OCI-LY1 (cell line): ENCODE measurements at regions not wholly inside any gene's neighbourhood (a gene's known extent, or its start where the extent isn't known, plus 50 kb on each side); places are given as distances from the start of the nearest gene placed in this dataset.

ENCODE experiments used
- H2AFZ ChIP-seq: fragments of 200-600 bp; sonication (generic), shearing (Covaris generic); 2 replicates; pipeline ENCODE4 v1.6.0; 2014; ENCODE audit warnings: antibody characterized with exemption, mild to moderate bottlenecking, low read length
- H3F3A ChIP-seq: fragments of 200-600 bp; sonication (generic), shearing (Covaris generic); 2 replicates; pipeline ENCODE4 v1.6.0; 2014; ENCODE audit warnings: mild to moderate bottlenecking, antibody characterized with exemption, low read length, moderate library complexity; ENCODE audit not compliant: insufficient read depth
- H3K27ac ChIP-seq: fragments of 200-600 bp; sonication (generic); 2 replicates; pipeline ENCODE4 v1.5.1; 2014; ENCODE audit warnings: low read length, mixed run types, mild to moderate bottlenecking, low read depth; ENCODE audit not compliant: poor library complexity, severe bottlenecking
- H3K27me3 ChIP-seq: fragments of 200-600 bp; sonication (generic); 2 replicates; pipeline ENCODE4 v1.6.0; 2014; ENCODE audit warnings: antibody characterized with exemption, mild to moderate bottlenecking, low read length, moderate library complexity; ENCODE audit not compliant: insufficient read depth
- H3K36me3 ChIP-seq: fragments of 200-600 bp; sonication (generic); 2 replicates; pipeline ENCODE4 v1.6.1; 2014; ENCODE audit warnings: mild to moderate bottlenecking, antibody characterized with exemption, low read length, moderate library complexity, mixed read lengths; ENCODE audit not compliant: insufficient read depth
- H3K4me1 ChIP-seq: fragments of 200-600 bp; sonication (generic); 2 replicates; pipeline ENCODE4 v1.5.1; 2014; ENCODE audit warnings: mild to moderate bottlenecking, low read length, moderate library complexity; ENCODE audit not compliant: insufficient read depth, severe bottlenecking
- H3K4me2 ChIP-seq: fragments of 200-600 bp; sonication (generic), shearing (Covaris generic); 2 replicates; pipeline ENCODE4 v1.6.1; 2014; ENCODE audit warnings: low read length
- H3K4me3 ChIP-seq: fragments of 200-600 bp; sonication (generic); 2 replicates; pipeline ENCODE4 v1.5.1; 2014; ENCODE audit warnings: low read length, low read depth, mild to moderate bottlenecking, mixed read lengths; ENCODE audit not compliant: poor library complexity, severe bottlenecking
- H3K79me2 ChIP-seq: fragments of 200-600 bp; shearing (Covaris generic); 2 replicates; pipeline ENCODE4 v1.6.1; 2016; ENCODE audit warnings: mixed run types, low read length, mixed read lengths; ENCODE audit not compliant: insufficient read depth
- H3K9ac ChIP-seq: fragments of 200-600 bp; sonication (generic), shearing (Covaris generic); 2 replicates; pipeline ENCODE4 v1.6.1; 2014; ENCODE audit warnings: mild to moderate bottlenecking, low read length, mixed read lengths
- H3K9me2 ChIP-seq: fragments of 200-600 bp; sonication (generic), shearing (Covaris generic); 2 replicates; pipeline ENCODE4 v1.6.1; 2014; ENCODE audit warnings: low read depth, mild to moderate bottlenecking, low read length, mixed read lengths
- H3K9me3 ChIP-seq: fragments of 200-600 bp; shearing (Covaris generic); 2 replicates; pipeline ENCODE4 v1.6.1; 2014; ENCODE audit warnings: low read length, mixed read lengths
- H4K20me1 ChIP-seq: fragments of 200-600 bp; sonication (generic), shearing (Covaris generic); 2 replicates; pipeline ENCODE4 v1.6.0; 2016; ENCODE audit warnings: mild to moderate bottlenecking, low read length; ENCODE audit not compliant: insufficient read depth
- CTCF ChIP-seq: fragments of 200-600 bp; sonication (generic), shearing (Covaris generic); IDR thresholded peaks from 2 replicates; pipeline ENCODE4 v1.5.1; 2017; ENCODE audit warnings: mild to moderate bottlenecking, antibody characterized with exemption, low read length, moderate library complexity, mixed read lengths
- EZH2 ChIP-seq: fragments of 200-600 bp; sonication (generic), shearing (Covaris generic); IDR thresholded peaks from 2 replicates; pipeline ENCODE4 v1.8.0; 2017; ENCODE audit warnings: borderline replicate concordance, mixed run types, mild to moderate bottlenecking, antibody characterized with exemption, low read length, moderate library complexity, mixed read lengths

DNA sequence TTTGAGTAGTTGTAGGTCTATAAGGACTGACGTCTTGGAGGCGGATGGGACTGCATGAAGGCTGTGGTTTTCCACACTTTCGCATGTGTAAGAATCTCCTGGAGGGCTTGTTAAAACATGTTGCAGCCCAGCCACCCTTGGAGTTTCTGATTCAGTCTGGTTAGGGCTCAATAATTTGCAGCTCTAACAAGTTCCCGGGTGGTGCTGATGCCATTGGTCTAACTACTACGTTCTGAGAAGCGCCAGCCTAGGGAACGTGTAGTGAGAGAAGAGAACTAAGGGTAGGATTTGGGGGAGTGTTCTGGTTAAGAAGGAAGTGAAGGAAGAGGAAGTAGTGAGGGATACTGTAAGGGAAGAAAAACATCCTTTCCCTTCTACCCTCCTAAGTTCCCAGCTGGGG, 138.9 kb downstream of the LARP7 start:
- H3K79me2 ChIP-seq, result no peaks in the 10 kb centered on the region
- H3K4me1 ChIP-seq, result no peaks in the 10 kb centered on the region
- no peaks in the 10 kb centered on the region for H3K36me3 ChIP-seq
- no peaks in the 10 kb centered on the region for H3K9me2 ChIP-seq
- no peak overlapping the region for H3K4me2 ChIP-seq
- H3K4me3 ChIP-seq, result no peak overlapping the region
- no peaks in the 10 kb centered on the region for H3K9me3 ChIP-seq
- no peaks in the 10 kb centered on the region for H3F3A ChIP-seq
- H2AFZ ChIP-seq, result no peak overlapping the region
- H3K27me3 ChIP-seq, result no peaks in the 10 kb centered on the region
- TF ChIP-seq EZH2 (no peak), CTCF (no peak)
- H4K20me1 ChIP-seq, result no peaks in the 10 kb centered on the region
- H3K27ac ChIP-seq, result no peak overlapping the region
- no peak overlapping the region for H3K9ac ChIP-seq

DNA sequence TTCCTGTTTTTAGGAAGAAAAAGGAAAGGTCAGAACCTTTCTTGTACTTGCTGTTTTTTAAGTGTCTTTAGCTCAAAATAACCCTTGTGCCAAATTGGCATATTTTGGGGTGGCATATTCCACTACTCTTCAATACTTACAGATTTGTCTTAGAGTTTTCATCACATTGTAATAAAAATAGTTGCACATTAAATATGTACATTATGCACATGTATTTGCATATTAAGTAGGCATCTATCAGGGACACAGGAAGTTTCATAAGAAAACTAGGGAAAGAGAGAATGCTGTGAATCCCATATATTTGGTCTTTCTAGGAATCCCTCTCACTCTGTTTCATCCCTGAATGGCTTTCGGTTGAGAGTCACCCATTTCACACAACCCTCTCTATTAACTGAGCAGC, 139.6 kb downstream of the LARP7 start:
- TF ChIP-seq EZH2 (no peak), CTCF (no peak)

DNA sequence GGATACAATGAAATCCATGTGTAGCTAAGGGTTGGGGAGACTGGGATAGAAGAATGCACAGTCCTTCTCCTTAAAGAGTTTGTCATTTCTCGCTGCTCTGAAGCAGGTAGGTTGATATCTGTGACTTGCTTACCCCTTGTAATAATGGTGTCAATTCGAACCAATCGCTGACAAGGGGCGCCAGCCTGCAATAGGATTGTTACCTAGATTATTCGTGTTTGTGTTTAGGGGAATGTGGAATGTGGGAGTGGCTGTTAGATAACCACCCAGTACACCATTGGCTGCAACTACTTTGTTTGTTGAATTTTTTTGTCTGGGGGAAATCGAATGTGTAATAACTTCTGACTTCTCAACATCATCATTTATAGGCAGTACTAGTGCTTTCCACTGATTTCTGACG, 141.6 kb downstream of the LARP7 start:
- Histone ChIP-seq H3K9ac (no peak overlapping the region), H4K20me1 (no peaks in the 10 kb centered on the region), H2AFZ (no peak overlapping the region), H3K9me2 (no peaks in the 10 kb centered on the region), H3K4me2 (no peak overlapping the region), H3F3A (no peaks in the 10 kb centered on the region), H3K9me3 (no peaks in the 10 kb centered on the region), H3K36me3 (no peaks in the 10 kb centered on the region), H3K79me2 (no peaks in the 10 kb centered on the region), H3K4me1 (no peaks in the 10 kb centered on the region), H3K27me3 (no peaks in the 10 kb centered on the region), H3K4me3 (no peak overlapping the region), H3K27ac (no peak overlapping the region)
- TF ChIP-seq CTCF, result no peak
- TF ChIP-seq EZH2, result no peak

More for the DNA sequence above, 139.6 kb downstream of the LARP7 start:
- H3K4me1 ChIP-seq, result no peaks in the 10 kb centered on the region
- H3K9me3 ChIP-seq, result no peaks in the 10 kb centered on the region
- no peak overlapping the region for H3K4me2 ChIP-seq
- H2AFZ ChIP-seq, result no peak overlapping the region
- H3K79me2 ChIP-seq, result no peaks in the 10 kb centered on the region
- no peaks in the 10 kb centered on the region for H4K20me1 ChIP-seq
- no peak overlapping the region for H3K27ac ChIP-seq
- H3K27me3 ChIP-seq, result no peaks in the 10 kb centered on the region
- H3K9ac ChIP-seq, result no peak overlapping the region
- no peak overlapping the region for H3K4me3 ChIP-seq
- no peaks in the 10 kb centered on the region for H3K9me2 ChIP-seq
- no peaks in the 10 kb centered on the region for H3F3A ChIP-seq
- H3K36me3 ChIP-seq, result no peaks in the 10 kb centered on the region
